22Rv1 (cell line): ENCODE measurements at regions not wholly inside any gene's neighbourhood (a gene's known extent, or its start where the extent isn't known, plus 50 kb on each side); places are given as distances from the start of the nearest gene placed in this dataset.

ENCODE experiments used
- ZFX ChIP-seq: fragments of 450-650 bp; IDR thresholded peaks from 2 replicates; pipeline ENCODE4 v1.6.1; 2017; ENCODE audit warnings: antibody characterized with exemption, borderline replicate concordance
- TF ChIP-seq, protein P1 (sequence below): fragments of 450-650 bp; IDR thresholded peaks from 2 replicates; pipeline ENCODE4 v1.5.1; 2017; ENCODE audit warnings: mild to moderate bottlenecking

GRCh38 chr14:71415404-71415690 is 508.1 kb downstream of the PCNX1 start:
- TF ChIP-seq, protein P1, sequence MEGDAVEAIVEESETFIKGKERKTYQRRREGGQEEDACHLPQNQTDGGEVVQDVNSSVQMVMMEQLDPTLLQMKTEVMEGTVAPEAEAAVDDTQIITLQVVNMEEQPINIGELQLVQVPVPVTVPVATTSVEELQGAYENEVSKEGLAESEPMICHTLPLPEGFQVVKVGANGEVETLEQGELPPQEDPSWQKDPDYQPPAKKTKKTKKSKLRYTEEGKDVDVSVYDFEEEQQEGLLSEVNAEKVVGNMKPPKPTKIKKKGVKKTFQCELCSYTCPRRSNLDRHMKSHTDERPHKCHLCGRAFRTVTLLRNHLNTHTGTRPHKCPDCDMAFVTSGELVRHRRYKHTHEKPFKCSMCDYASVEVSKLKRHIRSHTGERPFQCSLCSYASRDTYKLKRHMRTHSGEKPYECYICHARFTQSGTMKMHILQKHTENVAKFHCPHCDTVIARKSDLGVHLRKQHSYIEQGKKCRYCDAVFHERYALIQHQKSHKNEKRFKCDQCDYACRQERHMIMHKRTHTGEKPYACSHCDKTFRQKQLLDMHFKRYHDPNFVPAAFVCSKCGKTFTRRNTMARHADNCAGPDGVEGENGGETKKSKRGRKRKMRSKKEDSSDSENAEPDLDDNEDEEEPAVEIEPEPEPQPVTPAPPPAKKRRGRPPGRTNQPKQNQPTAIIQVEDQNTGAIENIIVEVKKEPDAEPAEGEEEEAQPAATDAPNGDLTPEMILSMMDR: no peak
- no peak for TF ChIP-seq ZFX
